Nephron progenitor cell (in vitro differentiated cells): ENCODE measurements at regions not wholly inside any gene's neighbourhood (a gene's known extent, or its start where the extent isn't known, plus 50 kb on each side); places are given as distances from the start of the nearest gene placed in this dataset.
"Not testable (repeated sequence)": the region's sequence is repeated elsewhere in the genome, so short reads cannot be mapped to it uniquely, and the experiment has no call there.

ENCODE experiments used
- DNase-seq: peaks from one replicate; pipeline ENCODE4 v3.0.0; 2021
- H3K27ac Mint-ChIP-seq: 2 replicates; pipeline ENCODE4 v1.8.0; 2021; ENCODE audit warnings: mild to moderate bottlenecking, moderate library complexity, mixed read lengths
- H3K27me3 Mint-ChIP-seq: 2 replicates; pipeline ENCODE4 v1.8.0; 2021; ENCODE audit warnings: mild to moderate bottlenecking, low read depth, mixed read lengths; ENCODE audit not compliant: poor library complexity
- H3K36me3 Mint-ChIP-seq: 2 replicates; pipeline ENCODE4 v1.8.0; 2021; ENCODE audit warnings: low read depth, mixed read lengths
- H3K4me1 Mint-ChIP-seq: 2 replicates; pipeline ENCODE4 v1.8.0; 2021; ENCODE audit warnings: mixed read lengths
- H3K4me3 Mint-ChIP-seq: 2 replicates; pipeline ENCODE4 v1.8.0; 2021; ENCODE audit warnings: mild to moderate bottlenecking, moderate library complexity, mixed read lengths
- H3K9me3 Mint-ChIP-seq: 2 replicates; pipeline ENCODE4 v1.8.0; 2021; ENCODE audit warnings: mild to moderate bottlenecking, moderate library complexity, mixed read lengths
- CTCF ChIP-seq: fragments of 200-600 bp; sonication (generic); IDR thresholded peaks from 2 replicates; pipeline ENCODE4 v1.5.0; 2021; ENCODE audit warnings: antibody characterized with exemption

DNA sequence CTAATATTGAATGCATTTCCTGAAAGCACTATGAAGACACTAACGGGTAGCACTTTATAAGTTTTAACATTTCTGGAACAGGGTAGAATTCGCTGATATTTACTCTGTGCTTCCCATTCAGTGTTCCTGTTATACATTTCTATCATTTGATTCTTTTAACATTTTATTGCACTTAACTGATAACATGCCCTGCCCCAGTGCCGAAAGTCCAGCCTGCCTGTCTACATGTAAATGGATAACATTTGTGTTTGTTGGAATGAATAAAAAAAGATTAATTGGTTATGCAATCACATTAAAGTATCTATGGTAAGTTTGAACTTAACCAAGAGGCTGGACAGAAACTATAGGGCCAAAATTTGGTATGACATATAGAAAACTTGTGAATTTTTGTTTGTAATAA lies 790.5 kb upstream of the TPTE start:
- peaks cover 3% of the 10 kb centered on the region for H3K27me3 Mint-ChIP-seq
- no peak for DNase-seq
- no peaks in the 10 kb centered on the region for H3K4me1 Mint-ChIP-seq
- peaks cover 3% of the 10 kb centered on the region for H3K9me3 Mint-ChIP-seq
- H3K4me3 Mint-ChIP-seq, result no peak overlapping the region
- H3K36me3 Mint-ChIP-seq, result no peaks in the 10 kb centered on the region
- TF ChIP-seq CTCF, result no peak
- H3K27ac Mint-ChIP-seq, result no peak overlapping the region

DNA sequence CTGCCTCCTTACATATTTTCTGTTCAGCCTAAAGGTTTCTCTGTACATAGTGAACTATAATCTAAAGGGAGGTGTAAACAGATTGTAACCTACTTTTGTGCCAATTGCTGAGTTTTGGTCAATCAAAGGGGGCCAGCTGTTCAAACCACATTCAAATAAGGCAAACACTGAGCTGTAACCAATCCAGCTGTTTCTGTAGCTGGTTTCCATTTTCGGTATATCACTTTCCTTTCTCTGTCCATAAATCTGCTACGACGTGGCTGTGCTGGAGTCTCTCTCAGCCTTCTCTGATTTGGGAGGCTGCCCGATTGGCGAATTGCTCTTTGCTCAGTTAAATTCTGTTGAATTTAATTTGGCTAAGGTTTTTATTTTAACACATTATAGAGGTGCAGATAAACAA lies 790.1 kb upstream of the TPTE start:
- H3K36me3 Mint-ChIP-seq, H3K9me3 Mint-ChIP-seq, H3K4me3 Mint-ChIP-seq, H3K27ac Mint-ChIP-seq, H3K27me3 Mint-ChIP-seq, DNase-seq, H3K4me1 Mint-ChIP-seq: not testable (repeated sequence)

- H3K27ac Mint-ChIP-seq, H3K36me3 Mint-ChIP-seq, H3K9me3 Mint-ChIP-seq, H3K4me3 Mint-ChIP-seq, DNase-seq, H3K4me1 Mint-ChIP-seq, H3K27me3 Mint-ChIP-seq: not testable (repeated sequence)
Observed at GRCh38 chr21:9732605-9733004, 788.8 kb upstream of the TPTE start.

DNA sequence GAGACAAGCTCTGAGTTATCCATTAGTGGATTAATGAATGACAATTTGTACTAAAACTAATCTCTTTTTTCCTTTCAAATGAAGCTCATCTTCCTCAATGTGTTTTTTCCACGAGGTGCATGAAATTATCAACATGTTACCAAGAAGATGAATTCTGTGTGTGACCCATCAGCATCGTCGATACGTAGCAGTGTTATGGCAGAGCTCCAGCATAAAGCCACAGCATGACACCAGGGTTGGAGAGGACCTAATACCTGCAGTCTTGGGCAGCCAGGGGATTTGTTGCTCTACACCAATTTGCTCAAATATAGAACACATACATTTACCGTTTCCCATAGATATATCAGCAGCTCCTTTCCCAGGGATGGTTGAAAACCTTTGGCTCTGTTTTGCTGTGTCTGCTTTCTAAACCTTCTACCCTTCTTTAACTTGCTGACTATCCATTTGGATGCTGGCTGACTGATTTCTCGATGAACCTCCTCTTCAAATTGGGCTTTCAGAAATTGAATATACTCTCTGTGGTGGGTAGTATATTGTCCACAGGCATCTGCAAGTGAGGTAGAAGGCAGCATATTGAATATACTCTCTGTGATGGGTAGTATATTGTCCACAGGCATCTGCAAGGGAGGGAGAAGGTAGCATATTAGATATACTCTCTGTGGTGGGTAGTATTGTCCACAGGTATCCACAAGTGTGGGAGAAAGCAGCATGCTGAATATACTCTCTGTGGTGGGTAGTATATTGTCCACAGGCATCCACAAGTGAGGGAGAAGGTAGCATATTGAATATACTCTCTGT lies 787.4 kb upstream of the TPTE start:
- not testable (repeated sequence) for DNase-seq, H3K4me3 Mint-ChIP-seq, H3K27me3 Mint-ChIP-seq, H3K36me3 Mint-ChIP-seq, H3K9me3 Mint-ChIP-seq, H3K27ac Mint-ChIP-seq, H3K4me1 Mint-ChIP-seq

GRCh38 chr21:9735421-9735961 lies 785.9 kb upstream of the TPTE start:
- DNase-seq, result no peak
- no peaks in the 10 kb centered on the region for H3K27me3 Mint-ChIP-seq
- no peak for TF ChIP-seq CTCF
- H3K9me3 Mint-ChIP-seq, result peaks cover 3% of the 10 kb centered on the region
- no peak overlapping the region for H3K27ac Mint-ChIP-seq
- H3K4me3 Mint-ChIP-seq, result no peak overlapping the region
- no peaks in the 10 kb centered on the region for H3K4me1 Mint-ChIP-seq
- H3K36me3 Mint-ChIP-seq, result no peaks in the 10 kb centered on the region

GRCh38 chr21:9737301-9737700 lies 784.1 kb upstream of the TPTE start:
- H3K27ac Mint-ChIP-seq, DNase-seq, H3K4me3 Mint-ChIP-seq, H3K36me3 Mint-ChIP-seq, H3K9me3 Mint-ChIP-seq, H3K4me1 Mint-ChIP-seq, H3K27me3 Mint-ChIP-seq: not testable (repeated sequence)

GRCh38 chr21:9737871-9738515 lies 783.4 kb upstream of the TPTE start:
- H3K4me1 Mint-ChIP-seq, H3K9me3 Mint-ChIP-seq, DNase-seq, H3K36me3 Mint-ChIP-seq, H3K27me3 Mint-ChIP-seq, H3K27ac Mint-ChIP-seq, H3K4me3 Mint-ChIP-seq: not testable (repeated sequence)

DNA sequence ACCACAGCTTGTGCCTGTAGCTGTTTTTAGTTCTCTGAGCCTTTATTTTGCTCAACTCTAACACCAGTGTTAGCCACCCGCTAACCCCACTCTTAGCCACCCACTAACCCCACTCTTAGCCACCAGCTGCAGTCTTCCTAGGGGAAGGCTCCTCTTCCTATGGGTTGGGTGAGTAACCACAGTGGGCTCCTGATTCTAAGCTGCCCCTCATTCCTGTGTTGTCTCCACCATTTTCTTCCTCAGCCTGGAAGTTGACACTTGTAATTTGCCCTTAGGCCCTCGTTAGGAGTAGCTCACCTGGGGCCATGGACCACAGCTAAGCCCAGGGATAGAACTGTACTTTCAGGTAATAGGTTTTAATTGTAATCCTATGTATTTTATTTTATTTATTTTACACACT lies 782.9 kb upstream of the TPTE start:
- DNase-seq, result no peak
- no peaks in the 10 kb centered on the region for H3K4me1 Mint-ChIP-seq
- no peaks in the 10 kb centered on the region for H3K36me3 Mint-ChIP-seq
- H3K27me3 Mint-ChIP-seq, result peaks cover 2% of the 10 kb centered on the region
- TF ChIP-seq CTCF, result no peak
- H3K9me3 Mint-ChIP-seq, result peaks cover 3% of the 10 kb centered on the region
- H3K4me3 Mint-ChIP-seq, result no peak overlapping the region
- no peak overlapping the region for H3K27ac Mint-ChIP-seq
